ENCODE measurements at regions not wholly inside any gene's neighbourhood (a gene's known extent, or its start where the extent isn't known, plus 50 kb on each side); places are given as distances from the start of the nearest gene placed in this dataset.

- TF ChIP-seq CTCF (IDR thresholded peaks at IDR 0.05) (no peak), NR2C2 (CRISPR knock-in tag; IDR thresholded peaks at IDR 0.05) (no peak), RELA (CRISPR knock-in tag; IDR thresholded peaks at IDR 0.05; ENCODE audit: borderline replicate concordance) (no peak), JUN (CRISPR knock-in tag; IDR thresholded peaks at IDR 0.05) (no peak), SP1 (CRISPR knock-in tag; conservative IDR thresholded peaks at IDR 0.05) (no peak), E2F4 (CRISPR knock-in tag; IDR thresholded peaks at IDR 0.05; ENCODE audit: borderline replicate concordance, low read depth) (no peak), ZNF138 (CRISPR knock-in tag; conservative IDR thresholded peaks at IDR 0.05) (no peak), SMAD3 (CRISPR knock-in tag; IDR thresholded peaks at IDR 0.05; ENCODE audit: borderline replicate concordance) (no peak)
These were observed 112.0 kb upstream of the OXGR1 start for GRCh38 chr13:97106323-97106722.

All from WTC11 (cell line).